ENCODE measurements at regions not wholly inside any gene's neighbourhood (a gene's known extent, or its start where the extent isn't known, plus 50 kb on each side); places are given as distances from the start of the nearest gene placed in this dataset.

- DNase-seq = no peak
These were observed 714.2 kb downstream of the SUCLG1 start for GRCh38 chr2:83744855-83745254.

- peak; percentile 50 for DNase-seq
These were observed 716.8 kb downstream of the SUCLG1 start for GRCh38 chr2:83742117-83742782.

GRCh38 chr2:83730223-83730622, 728.9 kb downstream of the SUCLG1 start:
- no peak for DNase-seq

GRCh38 chr2:83725735-83726134, 733.3 kb downstream of the SUCLG1 start:
- no peak for DNase-seq

GRCh38 chr2:83705146-83705545, 753.9 kb downstream of the SUCLG1 start:
- DNase-seq = no peak

GRCh38 chr2:83703598-83703997, 755.5 kb downstream of the SUCLG1 start:
- no peak for DNase-seq

GRCh38 chr2:83696838-83697237, 762.2 kb downstream of the SUCLG1 start:
- no peak for DNase-seq

GRCh38 chr2:83695530-83695929, 763.5 kb downstream of the SUCLG1 start:
- DNase-seq = no peak

GRCh38 chr2:83695037-83695436, 764.0 kb downstream of the SUCLG1 start:
- no peak for DNase-seq

- DNase-seq = no peak
These were observed 769.7 kb downstream of the SUCLG1 start for GRCh38 chr2:83689402-83689801.

- DNase-seq = no peak
These were observed 772.2 kb downstream of the SUCLG1 start for GRCh38 chr2:83686863-83687262.

GRCh38 chr2:83674050-83674449, 785.0 kb downstream of the SUCLG1 start:
- DNase-seq = no peak

GRCh38 chr2:83665894-83666293, 793.2 kb downstream of the SUCLG1 start:
- DNase-seq = no peak

GRCh38 chr2:83665154-83665553, 793.9 kb downstream of the SUCLG1 start:
- no peak for DNase-seq

GRCh38 chr2:83661711-83662110, 797.4 kb downstream of the SUCLG1 start:
- DNase-seq = no peak

- no peak for DNase-seq
These were observed 804.9 kb downstream of the SUCLG1 start for GRCh38 chr2:83654091-83654611.

GRCh38 chr2:83650898-83651297, 808.2 kb downstream of the SUCLG1 start:
- no peak for DNase-seq

GRCh38 chr2:83650161-83650560, 808.9 kb downstream of the SUCLG1 start:
- DNase-seq = no peak

- no peak for DNase-seq
These were observed 818.6 kb downstream of the SUCLG1 start for GRCh38 chr2:83640506-83640905.

- DNase-seq = no peak
These were observed 825.7 kb downstream of the SUCLG1 start for GRCh38 chr2:83633423-83633822.

- no peak for DNase-seq
These were observed 828.7 kb downstream of the SUCLG1 start for GRCh38 chr2:83630351-83630750.

- DNase-seq = no peak
These were observed 843.6 kb downstream of the SUCLG1 start for GRCh38 chr2:83615511-83615910.

GRCh38 chr2:83613178-83613577, 845.9 kb downstream of the SUCLG1 start:
- no peak for DNase-seq

- no peak for DNase-seq
These were observed 856.3 kb downstream of the SUCLG1 start for GRCh38 chr2:83602753-83603152.
